ENCODE measurements at regions not wholly inside any gene's neighbourhood (a gene's known extent, or its start where the extent isn't known, plus 50 kb on each side); places are given as distances from the start of the nearest gene placed in this dataset.
"Not testable (repeated sequence)": the region's sequence is repeated elsewhere in the genome, so short reads cannot be mapped to it uniquely, and the experiment has no call there.

GRCh38 chr17:68141050-68141449 is 105.5 kb downstream of the KPNA2 start:
- ATAC-seq, result no peak

DNA sequence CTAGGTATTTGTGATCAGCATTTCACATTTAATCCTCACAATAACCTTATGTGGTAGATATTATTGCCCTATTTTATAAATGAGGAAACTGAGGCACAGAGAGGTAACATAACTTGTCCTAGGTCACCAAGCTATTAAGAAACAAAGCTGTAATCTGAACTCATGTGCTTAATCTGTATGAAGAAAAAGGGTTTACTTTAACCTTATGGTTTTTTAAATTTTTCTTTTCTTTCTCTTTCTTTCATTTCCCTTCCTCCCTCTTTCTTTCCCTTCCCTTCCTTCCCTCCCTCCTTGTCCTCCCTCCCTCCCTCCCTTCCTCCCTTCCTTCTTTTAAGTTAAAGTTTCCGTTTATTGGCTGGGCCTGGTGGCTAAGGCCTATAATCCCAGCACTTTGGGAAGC is 105.2 kb upstream of the AMZ2 start:
- ATAC-seq, result no peak

GRCh38 chr17:68143425-68143824 is 104.4 kb upstream of the AMZ2 start:
- ATAC-seq, result no peak

DNA sequence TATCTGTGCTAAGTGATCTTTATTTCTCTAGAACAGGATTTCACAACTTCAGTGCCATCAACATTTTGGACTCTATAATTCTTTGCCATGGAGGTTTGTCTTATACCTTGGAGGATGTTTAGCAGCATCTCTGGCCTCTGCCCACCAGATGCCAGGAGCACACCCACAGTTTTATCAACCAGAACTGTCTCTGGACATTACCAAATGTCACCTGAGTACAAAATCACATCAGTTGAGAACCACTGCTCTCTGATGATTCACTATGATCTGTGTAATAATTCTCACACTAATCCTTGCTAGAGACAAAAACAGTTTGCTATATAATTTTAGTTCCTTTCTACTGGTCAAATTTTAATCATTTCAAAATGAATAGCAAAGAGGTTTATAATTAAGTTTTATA is 102.8 kb upstream of the AMZ2 start:
- ATAC-seq, result no peak

GRCh38 chr17:68148936-68149335 is 98.9 kb upstream of the AMZ2 start:
- ATAC-seq, result no peak

DNA sequence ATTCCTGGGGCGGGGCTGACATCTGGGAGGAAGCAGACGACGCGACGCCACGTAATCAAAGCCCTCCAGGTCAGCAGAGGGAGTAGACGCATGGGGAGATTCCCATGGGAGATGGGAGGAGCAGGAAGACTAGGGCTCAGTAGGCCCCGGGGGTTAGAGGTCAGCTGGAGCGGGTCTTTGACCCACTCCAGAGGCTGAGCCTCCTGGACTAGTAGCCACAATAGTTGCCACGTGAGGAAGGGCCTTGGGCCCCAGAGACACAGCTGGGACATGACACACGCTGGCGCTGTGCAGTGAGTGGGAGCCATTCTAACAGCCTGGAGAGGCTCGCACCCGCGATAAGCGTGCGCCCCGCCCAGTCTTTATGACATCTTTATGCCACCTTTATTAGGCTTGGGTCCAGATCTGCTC is 95.7 kb upstream of the AMZ2 start:
- no peak for ATAC-seq

DNA sequence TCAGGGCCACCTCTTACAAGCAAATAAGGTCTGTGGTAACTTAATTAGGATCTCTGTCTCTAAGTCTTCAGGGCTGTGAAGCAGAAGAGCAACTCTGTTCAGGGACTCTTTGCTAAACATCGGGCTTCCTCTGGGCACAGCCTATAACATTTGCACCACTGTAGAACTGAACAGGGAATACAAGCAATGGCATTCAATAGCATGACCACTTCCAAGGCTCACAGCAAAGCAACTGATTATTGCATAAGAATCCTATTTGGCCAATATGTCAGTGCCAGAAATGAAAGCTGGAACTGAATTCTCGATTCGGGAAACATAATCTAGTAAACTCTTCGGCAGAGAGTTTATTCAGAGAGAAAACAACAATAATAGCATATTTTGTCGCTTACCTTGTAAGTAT is 92.2 kb upstream of the AMZ2 start:
- no peak for ATAC-seq

- peak; percentile 29 for ATAC-seq
Measured at GRCh38 chr17:68161644-68162428, 86.0 kb upstream of the AMZ2 start.

DNA sequence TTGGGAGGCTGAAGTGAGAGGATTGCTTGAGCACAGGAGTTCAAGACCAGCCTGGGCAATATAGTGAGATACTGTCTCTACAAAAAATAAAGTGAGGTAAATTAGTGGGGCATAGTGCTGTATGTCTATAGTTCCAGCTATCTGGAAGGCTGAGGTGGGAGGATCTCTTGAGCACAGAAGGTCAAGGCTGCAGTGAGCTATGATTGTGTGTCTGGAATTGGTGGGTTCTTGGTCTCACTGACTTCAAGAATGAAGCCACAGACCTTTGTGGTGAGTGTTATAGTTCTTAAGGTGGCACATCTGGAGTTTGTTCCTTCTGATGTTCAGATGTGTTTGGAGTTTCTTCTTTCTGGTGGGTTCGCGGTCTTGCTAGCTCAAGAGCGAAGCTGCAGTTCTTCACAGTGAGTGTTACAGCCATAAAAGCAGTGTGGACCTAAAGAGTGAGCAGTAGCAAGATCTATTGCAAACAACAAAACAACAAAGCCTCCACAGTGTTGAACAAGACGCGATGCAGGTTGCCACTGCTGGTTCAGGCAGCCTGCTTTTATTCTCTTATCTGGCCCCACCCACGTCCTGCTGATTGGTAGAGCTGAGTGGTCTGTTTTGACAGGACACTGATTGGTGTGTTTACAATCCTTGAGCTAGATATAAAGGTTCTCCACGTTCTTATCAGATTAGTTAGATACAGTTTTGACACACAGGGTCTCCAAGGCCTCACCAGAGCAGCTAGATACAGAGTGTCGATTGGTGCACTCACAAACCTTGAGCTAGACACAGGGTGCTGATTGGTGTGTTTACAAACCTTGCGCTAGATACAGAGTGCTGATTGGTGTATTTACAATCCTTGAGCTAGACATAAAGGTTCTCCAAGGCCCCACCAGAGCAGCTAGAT is 79.3 kb upstream of the AMZ2 start:
- ATAC-seq, result not testable (repeated sequence)

DNA sequence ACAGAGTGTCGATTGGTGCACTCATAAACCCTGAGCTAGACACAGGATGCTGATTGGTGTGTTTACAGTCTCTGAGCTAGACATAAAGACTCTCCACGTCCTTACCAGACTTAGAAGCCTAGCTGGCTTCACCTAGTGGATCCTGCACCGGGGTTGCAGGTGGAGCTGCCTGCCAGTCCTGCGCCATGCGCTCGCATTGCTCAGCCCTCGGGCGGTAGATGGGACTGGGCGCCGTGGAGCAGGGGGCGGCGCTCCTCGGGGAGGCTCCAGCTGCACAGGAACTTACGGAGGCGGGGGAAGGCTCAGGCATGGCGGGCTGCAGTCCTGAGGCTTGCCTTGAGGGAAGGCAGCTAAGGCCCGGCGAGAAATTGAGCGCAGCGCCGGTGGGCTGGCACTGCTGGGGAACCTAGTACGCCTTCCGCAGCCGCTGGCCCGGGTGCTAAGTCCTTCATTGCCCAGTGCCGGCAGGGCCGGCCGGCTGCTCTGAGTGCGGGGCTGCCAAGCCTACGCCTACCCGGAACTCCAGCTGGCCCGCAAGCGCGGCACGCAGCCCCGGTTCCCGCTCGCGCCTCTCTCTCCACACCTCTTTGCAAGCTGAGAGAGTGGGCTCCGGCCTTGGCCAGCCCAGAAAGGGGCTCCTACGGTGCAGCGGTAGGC is 78.5 kb upstream of the AMZ2 start:
- not testable (repeated sequence) for ATAC-seq

DNA sequence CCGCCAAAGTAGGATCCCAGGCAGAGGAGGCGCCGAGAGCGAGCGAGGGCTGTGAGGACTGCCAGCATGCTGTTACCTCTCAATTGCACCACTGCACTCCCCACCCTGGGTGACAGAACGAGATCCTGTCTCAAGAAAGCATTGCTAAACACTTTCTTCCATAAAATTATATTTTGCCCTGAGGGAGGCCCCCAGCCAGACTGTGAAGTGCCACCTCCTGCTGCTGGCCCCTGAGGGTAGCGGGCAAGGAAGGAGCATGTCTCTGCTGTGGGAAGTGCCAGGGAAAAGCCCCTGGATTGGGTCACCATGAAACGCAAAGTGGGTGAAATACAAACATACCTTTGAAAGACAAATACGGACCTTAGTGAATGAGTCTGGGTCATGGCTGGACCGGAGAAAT is 78.0 kb upstream of the AMZ2 start:
- ATAC-seq, result no peak

- ATAC-seq, result no peak
Measured at GRCh38 chr17:68170246-68170645, 77.6 kb upstream of the AMZ2 start.

DNA sequence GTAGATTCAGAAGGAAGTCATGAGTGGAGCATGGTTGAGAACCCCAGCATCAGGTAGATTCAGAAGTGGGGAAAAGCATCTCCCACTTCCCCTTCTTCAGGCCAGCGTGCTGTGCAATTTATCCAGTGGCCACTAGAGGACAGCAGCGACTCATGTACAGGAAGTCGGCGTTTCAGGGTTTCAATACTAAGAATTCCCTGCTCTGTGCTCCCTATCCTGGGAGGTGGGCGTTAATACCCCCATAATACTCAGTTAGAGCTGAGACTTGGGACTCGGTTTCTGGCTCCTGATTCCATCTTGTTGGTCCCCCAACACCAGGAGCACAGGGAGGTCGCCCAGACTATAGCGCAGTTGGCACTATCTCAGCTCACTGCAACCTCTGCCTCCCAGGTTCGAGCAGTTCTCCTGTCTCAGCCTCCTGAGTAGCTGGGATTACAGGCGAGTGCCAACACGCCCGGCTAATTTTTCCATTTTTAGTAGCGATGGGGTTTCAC is 75.3 kb upstream of the AMZ2 start:
- peak; percentile 75 for ATAC-seq

DNA sequence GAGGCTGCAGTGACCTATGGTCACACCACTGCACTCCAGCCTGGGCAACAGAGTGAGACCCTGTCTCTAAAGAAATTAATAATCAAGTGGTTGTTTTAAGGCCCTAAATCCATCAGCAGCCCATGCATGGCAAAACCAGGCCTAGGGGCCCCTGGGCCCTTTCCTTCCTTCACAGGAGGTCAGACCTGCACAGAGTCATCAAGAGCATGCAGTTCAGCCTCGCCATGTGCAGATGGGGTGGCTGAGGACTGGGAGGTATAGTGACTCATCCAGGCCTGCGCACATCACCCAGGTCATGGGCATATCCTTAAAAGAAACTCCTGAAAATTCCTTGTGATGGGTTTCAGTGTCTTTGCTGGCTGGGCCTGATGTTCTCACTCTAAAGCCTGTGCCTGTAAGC is 72.4 kb upstream of the AMZ2 start:
- no peak for ATAC-seq

GRCh38 chr17:68175905-68176304 is 71.9 kb upstream of the AMZ2 start:
- ATAC-seq, result no peak

- no peak for ATAC-seq
Measured at GRCh38 chr17:68176718-68177117, 71.1 kb upstream of the AMZ2 start.

- ATAC-seq, result no peak
Measured at GRCh38 chr17:68178831-68179230, 69.0 kb upstream of the AMZ2 start.

DNA sequence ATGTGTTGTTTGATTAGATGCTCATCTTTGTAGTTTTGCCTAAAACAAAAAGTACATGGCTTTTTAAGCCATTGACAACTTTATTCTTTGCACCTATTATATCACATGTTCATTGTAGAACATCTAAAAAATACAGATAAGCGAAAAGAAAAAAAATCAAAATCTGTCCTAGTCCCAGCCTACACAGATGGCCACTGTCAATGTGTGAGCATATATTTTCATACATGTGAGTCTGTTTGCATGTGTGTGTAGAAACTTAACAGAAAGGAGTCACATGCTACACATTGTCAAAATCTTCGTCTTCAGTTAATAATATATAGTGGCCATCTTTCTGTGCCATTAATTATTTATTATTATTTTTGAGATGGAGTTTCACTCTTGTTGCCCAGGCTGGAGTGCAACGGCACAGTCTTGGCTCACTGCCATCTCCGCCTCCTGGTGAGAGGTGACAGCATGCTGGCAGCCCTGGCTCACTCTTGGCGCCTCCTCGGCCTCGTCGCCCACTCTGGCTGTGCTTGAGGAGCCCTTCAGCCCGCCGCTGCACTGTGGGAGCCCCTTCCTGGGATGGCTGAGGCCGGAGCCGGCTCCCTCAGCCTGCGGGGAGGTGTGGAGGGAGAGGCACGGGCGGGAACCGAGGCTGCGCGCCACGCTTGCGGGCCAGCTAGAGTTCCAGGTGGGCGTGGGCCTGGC is 68.5 kb upstream of the AMZ2 start:
- no peak for ATAC-seq

DNA sequence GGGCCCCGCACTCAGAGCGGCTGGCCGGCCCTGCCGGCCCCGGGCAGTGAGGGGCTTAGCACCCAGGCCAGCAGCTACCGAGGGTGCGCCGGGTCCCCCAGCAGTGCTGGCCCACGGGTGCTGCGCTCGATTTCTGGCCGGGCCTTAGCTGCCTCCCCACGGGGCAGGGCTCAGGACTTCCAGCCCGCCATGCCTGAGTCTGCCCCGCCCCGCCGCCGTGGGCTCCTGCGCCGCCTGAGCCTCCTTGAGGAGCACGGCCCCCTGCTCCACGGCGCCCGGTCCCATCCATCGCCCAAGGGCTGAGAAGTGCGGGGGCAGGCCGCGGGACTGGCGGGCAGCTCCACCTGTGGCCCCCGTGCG is 67.9 kb upstream of the AMZ2 start:
- ATAC-seq, result no peak

GRCh38 chr17:68182011-68182306 is 65.9 kb upstream of the AMZ2 start:
- ATAC-seq, result no peak

DNA sequence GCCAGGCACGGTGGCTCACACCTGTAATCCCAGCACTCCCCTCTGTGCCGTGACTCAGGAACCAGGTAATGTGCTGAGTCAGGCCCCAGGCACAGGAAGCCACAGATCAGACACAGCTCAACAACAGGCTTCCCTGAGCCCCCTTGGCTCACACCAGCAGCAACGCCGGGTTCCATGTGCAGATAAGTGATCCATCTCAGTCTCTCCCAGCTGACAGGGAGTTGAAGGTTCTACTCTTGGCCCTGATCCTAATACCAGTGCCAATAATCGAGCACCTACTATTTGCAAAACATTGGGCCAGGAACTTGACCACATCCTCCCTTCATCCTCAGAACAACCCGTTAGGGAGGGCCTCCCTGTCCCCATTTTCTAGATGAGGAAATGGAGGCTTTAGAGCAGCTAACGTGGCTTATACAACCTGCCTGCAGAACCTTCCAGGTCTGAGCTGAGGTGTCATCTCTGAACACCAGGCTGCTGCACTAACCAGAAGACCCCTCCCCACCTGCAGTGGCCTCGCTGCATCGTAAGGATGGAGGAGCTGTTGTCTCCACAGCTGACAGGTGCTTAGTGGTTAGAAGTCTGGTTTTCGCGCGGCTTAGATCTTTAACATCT is 64.8 kb upstream of the AMZ2 start:
- peak; percentile 90 for ATAC-seq

DNA sequence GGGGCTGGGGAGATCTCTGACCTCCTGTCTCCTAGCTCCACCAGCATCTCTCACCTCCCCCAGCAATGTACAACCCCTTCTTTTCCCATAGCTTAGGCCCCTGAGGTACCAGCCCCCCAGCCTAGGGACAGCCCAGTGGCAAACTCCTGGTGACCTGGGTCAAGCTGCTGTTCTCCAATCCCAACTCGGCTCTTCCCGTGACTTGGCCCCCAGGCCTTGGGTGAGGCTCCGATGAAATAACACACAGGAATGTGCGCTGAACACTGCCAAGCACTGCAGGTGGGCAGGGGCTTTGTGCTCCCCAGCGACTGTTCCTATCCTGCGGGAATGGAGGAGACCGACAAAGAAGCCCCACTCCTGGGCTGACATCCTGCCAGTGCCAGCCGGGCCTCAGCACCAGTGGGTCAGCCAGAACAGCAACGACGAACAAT is 63.7 kb upstream of the AMZ2 start:
- peak; percentile 49 for ATAC-seq
